ENCODE measurements at regions not wholly inside any gene's neighbourhood (a gene's known extent, or its start where the extent isn't known, plus 50 kb on each side); places are given as distances from the start of the nearest gene placed in this dataset.

- no peak for DNase-seq
- no peak overlapping the region for H3K4me3 ChIP-seq (ENCODE audit: low read depth in 1 of 2, low read length in 2 of 2)
- no peak overlapping the region for H3K4me2 ChIP-seq (ENCODE audit: insufficient read depth, low read length)
- no peaks in the 10 kb centered on the region for H3K27me3 ChIP-seq (ENCODE audit: insufficient read depth, low read length, poor library complexity)
- no peaks in the 10 kb centered on the region for H3K4me1 ChIP-seq (ENCODE audit: insufficient read depth, low read length)
- H3K9ac ChIP-seq (ENCODE audit: low read depth, low read length): no peak overlapping the region
- ATAC-seq (ENCODE audit: insufficient read depth, low read depth): no peak
- no peak overlapping the region for H2AFZ ChIP-seq (ENCODE audit: low read depth, low read length)
- H4K20me1 ChIP-seq (ENCODE audit: insufficient read depth, low read length): no peaks in the 10 kb centered on the region
- H3K27ac ChIP-seq (ENCODE audit: low read length): no peak overlapping the region
- TF ChIP-seq EZH2 (IDR thresholded peaks at IDR 0.05; ENCODE audit: borderline replicate concordance, low read depth, low read length, severe bottlenecking) (no peak), CTCF (IDR thresholded peaks at IDR 0.05; ENCODE audit: borderline replicate concordance, extremely low read depth, low read length, poor library complexity, severe bottlenecking) (no peak)
- no peaks in the 10 kb centered on the region for H3K9me3 ChIP-seq (ENCODE audit: insufficient read depth, low read length, severe bottlenecking)
- no peaks in the 10 kb centered on the region for H3K79me2 ChIP-seq (ENCODE audit: insufficient read depth, low read length)
- H3K36me3 ChIP-seq (ENCODE audit: insufficient read depth, low read length): no peaks in the 10 kb centered on the region
Observed at GRCh38 chr20:54389596-54390280, 85.7 kb upstream of the DOK5 start.

GRCh38 chr20:54397292-54398140 is 77.9 kb upstream of the DOK5 start:
- no peak overlapping the region for H3K4me3 ChIP-seq (ENCODE audit: low read depth in 1 of 2, low read length in 2 of 2)
- no peak overlapping the region for H3K4me2 ChIP-seq (ENCODE audit: insufficient read depth, low read length)

GRCh38 chr20:54398814-54399213 is 76.6 kb upstream of the DOK5 start:
- Histone ChIP-seq H2AFZ (ENCODE audit: low read depth, low read length) (no peak overlapping the region), H3K36me3 (ENCODE audit: insufficient read depth, low read length) (no peaks in the 10 kb centered on the region), H3K4me1 (ENCODE audit: insufficient read depth, low read length) (no peaks in the 10 kb centered on the region), H4K20me1 (ENCODE audit: insufficient read depth, low read length) (no peaks in the 10 kb centered on the region), H3K27ac (ENCODE audit: low read length) (no peak overlapping the region), H3K4me3 (ENCODE audit: low read depth in 1 of 2, low read length in 2 of 2) (no peak overlapping the region), H3K79me2 (ENCODE audit: insufficient read depth, low read length) (no peaks in the 10 kb centered on the region), H3K9ac (ENCODE audit: low read depth, low read length) (no peak overlapping the region), H3K27me3 (ENCODE audit: insufficient read depth, low read length, poor library complexity) (peaks cover 2% of the 10 kb centered on the region), H3K9me3 (ENCODE audit: insufficient read depth, low read length, severe bottlenecking) (no peaks in the 10 kb centered on the region), H3K4me2 (ENCODE audit: insufficient read depth, low read length) (no peak overlapping the region)
- TF ChIP-seq CTCF (IDR thresholded peaks at IDR 0.05; ENCODE audit: borderline replicate concordance, extremely low read depth, low read length, poor library complexity, severe bottlenecking) (no peak), EZH2 (IDR thresholded peaks at IDR 0.05; ENCODE audit: borderline replicate concordance, low read depth, low read length, severe bottlenecking) (no peak)
- no peak for DNase-seq
- ATAC-seq (ENCODE audit: insufficient read depth, low read depth): no peak

More at GRCh38 chr20:54397292-54398140, 77.9 kb upstream of the DOK5 start:
- H3K9me3 ChIP-seq (ENCODE audit: insufficient read depth, low read length, severe bottlenecking): no peaks in the 10 kb centered on the region
- H3K27me3 ChIP-seq (ENCODE audit: insufficient read depth, low read length, poor library complexity): no peaks in the 10 kb centered on the region
- no peak for TF ChIP-seq CTCF (IDR thresholded peaks at IDR 0.05; ENCODE audit: borderline replicate concordance, extremely low read depth, low read length, poor library complexity, severe bottlenecking)
- no peak for TF ChIP-seq EZH2 (IDR thresholded peaks at IDR 0.05; ENCODE audit: borderline replicate concordance, low read depth, low read length, severe bottlenecking)
- no peak overlapping the region for H2AFZ ChIP-seq (ENCODE audit: low read depth, low read length)
- no peak overlapping the region for H3K27ac ChIP-seq (ENCODE audit: low read length)
- DNase-seq (no peak), ATAC-seq (ENCODE audit: insufficient read depth, low read depth) (no peak)
- no peak overlapping the region for H3K9ac ChIP-seq (ENCODE audit: low read depth, low read length)
- H4K20me1 ChIP-seq (ENCODE audit: insufficient read depth, low read length): no peaks in the 10 kb centered on the region
- no peaks in the 10 kb centered on the region for H3K79me2 ChIP-seq (ENCODE audit: insufficient read depth, low read length)
- H3K4me1 ChIP-seq (ENCODE audit: insufficient read depth, low read length): no peaks in the 10 kb centered on the region
- H3K36me3 ChIP-seq (ENCODE audit: insufficient read depth, low read length): no peaks in the 10 kb centered on the region

All from DND-41 (cell line).